ENCODE measurements at regions not wholly inside any gene's neighbourhood (a gene's known extent, or its start where the extent isn't known, plus 50 kb on each side); places are given as distances from the start of the nearest gene placed in this dataset.

DNA sequence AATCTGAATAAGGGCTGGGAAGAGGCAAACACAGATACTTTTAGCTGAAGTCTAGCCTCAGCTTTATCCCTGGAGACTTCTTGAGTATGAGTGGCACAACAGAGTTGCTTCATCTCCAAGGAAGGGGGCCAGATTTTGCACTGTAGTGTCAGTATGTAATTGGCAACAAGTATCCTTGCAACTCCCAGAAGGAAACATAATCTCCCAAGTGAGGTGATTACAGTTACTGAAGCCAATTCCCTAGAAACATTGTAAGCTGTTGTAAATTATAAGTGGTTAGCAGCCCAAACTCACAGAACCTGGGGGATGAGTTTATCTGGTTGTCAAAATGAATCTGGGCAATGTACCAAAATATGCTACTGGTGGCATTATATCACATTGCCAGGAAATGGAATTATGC, 2065.7 kb upstream of the PCDH20 start:
- TF ChIP-seq, protein P1, sequence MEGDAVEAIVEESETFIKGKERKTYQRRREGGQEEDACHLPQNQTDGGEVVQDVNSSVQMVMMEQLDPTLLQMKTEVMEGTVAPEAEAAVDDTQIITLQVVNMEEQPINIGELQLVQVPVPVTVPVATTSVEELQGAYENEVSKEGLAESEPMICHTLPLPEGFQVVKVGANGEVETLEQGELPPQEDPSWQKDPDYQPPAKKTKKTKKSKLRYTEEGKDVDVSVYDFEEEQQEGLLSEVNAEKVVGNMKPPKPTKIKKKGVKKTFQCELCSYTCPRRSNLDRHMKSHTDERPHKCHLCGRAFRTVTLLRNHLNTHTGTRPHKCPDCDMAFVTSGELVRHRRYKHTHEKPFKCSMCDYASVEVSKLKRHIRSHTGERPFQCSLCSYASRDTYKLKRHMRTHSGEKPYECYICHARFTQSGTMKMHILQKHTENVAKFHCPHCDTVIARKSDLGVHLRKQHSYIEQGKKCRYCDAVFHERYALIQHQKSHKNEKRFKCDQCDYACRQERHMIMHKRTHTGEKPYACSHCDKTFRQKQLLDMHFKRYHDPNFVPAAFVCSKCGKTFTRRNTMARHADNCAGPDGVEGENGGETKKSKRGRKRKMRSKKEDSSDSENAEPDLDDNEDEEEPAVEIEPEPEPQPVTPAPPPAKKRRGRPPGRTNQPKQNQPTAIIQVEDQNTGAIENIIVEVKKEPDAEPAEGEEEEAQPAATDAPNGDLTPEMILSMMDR (conservative IDR thresholded peaks at IDR 0.05): no peak
- no peak overlapping the region for H3K27ac ChIP-seq

DNA sequence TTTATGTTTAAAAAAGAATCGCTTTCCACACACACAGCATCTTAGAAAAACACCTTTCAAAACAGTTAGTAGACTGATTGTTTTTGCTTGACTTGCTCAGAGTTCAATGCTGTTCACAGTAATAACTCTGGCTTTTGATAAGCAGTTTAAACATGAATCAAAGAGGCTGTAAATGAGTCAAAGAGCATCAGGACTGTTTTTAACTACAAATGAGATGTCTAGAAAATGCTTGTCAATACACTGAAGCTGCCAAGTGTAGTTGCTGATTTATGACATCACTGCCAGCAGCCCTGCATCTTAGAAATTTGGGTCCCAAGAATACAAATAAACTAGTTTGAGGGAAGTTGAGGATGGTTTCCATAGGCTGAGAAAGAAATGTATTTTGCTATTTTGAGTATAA, 2057.1 kb upstream of the PCDH20 start:
- TF ChIP-seq, protein P1 (conservative IDR thresholded peaks at IDR 0.05): no peak
- no peak overlapping the region for H3K27ac ChIP-seq

DNA sequence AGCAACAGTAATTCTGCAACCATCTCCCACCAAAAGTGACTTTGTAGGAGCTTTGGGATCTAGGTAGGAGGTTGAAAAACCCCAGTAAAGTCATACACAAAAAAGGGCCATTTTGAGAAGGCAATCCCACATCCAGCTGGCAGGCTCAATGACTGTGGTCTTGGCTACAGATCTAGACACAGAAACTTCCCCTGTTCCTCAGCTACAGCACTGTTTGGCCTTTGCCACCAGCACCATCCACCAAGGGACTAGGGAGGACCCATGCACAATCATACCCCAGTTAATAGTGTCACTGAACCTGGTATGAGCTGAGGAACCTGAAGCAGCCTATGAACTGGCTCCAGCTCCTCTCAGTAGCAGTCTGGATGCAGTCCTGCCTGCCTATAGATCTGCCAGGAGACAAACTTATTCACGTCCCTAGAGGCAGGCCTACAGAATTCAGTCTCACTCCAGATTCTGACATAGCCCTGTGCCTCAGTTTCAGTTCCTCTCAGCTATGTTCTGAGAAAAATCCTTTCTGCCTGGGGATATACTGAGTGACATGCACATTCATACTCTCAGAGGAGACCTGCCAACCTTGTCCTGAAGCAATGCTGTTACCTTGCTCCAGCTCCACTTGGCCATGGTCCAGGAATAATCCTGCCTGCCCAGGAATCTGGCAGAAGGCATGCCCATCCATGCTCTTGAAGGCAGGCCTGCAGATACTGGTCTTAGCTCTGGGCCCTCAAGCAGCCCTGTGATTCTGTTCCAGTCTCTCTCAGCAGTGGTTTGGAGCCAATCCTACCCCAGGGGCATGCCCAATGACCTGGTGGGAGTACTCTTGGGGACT, 2048.3 kb upstream of the PCDH20 start:
- TF ChIP-seq, protein P1 (conservative IDR thresholded peaks at IDR 0.05): no peak
- no peak overlapping the region for H3K27ac ChIP-seq

DNA sequence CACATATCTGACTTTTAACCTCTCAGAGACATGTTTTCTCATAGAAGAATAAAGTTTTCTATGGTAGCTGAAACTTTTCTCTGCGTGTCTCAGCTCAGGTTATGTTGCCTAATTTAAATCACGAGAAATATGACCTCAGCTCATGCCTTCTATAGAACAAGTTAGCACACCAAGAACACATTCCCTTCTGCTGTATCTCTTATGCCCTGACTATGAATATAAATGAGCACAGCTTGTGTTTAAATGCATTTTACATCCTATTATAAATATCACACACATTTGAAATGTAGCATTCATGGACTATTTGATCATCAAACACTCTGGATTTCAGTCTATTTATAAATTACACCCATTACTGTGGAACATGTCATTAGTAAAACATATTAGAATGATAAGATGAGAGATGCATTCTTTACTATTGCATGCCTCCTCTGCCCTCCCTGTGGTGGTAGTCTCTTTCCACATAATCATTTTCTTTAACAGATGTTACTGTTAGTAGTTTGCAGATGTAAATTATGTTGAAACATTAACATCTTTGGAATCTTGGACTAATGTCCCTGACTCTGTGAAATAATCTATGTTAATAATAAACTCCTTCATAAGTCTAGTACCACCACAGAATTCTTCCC, 2044.9 kb upstream of the PCDH20 start:
- TF ChIP-seq, protein P1 (conservative IDR thresholded peaks at IDR 0.05): no peak
- no peak overlapping the region for H3K27ac ChIP-seq

DNA sequence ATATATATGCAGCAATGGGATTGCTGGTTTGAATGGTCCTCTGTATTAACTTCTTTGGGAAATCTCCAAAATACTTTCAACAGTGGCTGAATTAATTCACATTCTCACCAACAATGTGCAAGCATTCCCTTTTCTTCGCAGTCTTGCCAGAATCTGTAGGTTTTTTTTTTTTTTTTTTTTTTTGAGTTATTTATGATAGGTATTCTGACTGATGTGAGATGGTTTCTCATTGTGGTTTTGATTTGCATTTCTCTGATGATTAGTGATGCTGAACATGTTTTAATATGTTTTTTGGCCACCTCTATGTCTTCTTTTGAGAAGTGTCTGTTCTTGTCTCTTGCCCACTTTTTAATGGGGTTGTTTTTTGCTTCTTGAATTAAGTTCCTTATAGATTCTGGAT, 2041.5 kb upstream of the PCDH20 start:
- no peak overlapping the region for H3K27ac ChIP-seq
- TF ChIP-seq, protein P1 (conservative IDR thresholded peaks at IDR 0.05): no peak

DNA sequence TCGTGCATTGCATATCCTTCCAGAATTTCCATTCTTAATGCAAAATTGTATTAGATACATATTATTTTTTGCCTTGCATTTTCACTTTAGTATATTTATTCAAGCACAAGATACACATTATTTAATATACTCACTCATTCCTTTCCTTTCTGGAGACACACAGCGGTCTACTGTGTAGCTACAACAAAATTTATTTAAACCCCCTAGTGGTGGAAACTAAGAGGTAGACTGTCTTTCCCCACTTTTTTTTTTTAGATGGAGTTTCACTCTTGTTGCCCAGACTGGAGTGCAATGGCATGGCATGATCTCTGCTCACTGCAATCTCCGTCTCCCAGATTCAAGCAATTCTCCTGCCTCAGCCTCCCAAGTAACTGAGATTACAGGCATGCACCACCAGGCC, 2040.3 kb upstream of the PCDH20 start:
- TF ChIP-seq, protein P1 (conservative IDR thresholded peaks at IDR 0.05): peak; percentile 45
- no peak overlapping the region for H3K27ac ChIP-seq

DNA sequence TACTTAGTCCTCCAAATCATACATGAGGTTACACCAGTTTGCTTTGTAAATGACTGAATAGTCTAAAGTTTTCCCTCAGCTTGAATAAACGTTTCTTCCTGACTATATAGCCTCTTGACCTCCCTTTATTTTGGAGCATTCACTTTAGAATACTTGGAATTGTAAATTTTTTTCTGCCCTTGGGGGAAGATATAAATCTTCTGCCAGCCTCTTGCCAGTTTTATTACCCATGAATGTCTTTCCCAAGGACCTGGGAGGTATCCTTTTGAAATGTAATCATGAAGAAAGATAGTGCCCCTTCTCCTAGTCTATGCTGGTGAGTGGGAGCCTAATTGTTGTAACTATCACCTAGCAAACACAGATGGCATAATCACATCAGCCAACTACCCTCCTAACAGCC, 2033.9 kb upstream of the PCDH20 start:
- H3K27ac ChIP-seq: no peak overlapping the region
- TF ChIP-seq, protein P1 (conservative IDR thresholded peaks at IDR 0.05): no peak
